Suprapubic skin (tissue), 4 donors: ENCODE measurements at regions not wholly inside any gene's neighbourhood (a gene's known extent, or its start where the extent isn't known, plus 50 kb on each side); places are given as distances from the start of the nearest gene placed in this dataset.
"Not testable (repeated sequence)": the region's sequence is repeated elsewhere in the genome, so short reads cannot be mapped to it uniquely, and the experiment has no call there.

Experiments
- DNase-seq, 2 donors: peaks; one replicate each; pipeline ENCODE4 v3.0.0-alpha.2; 2019; ENCODE audit warnings: low spot score in 2 of 2
- H3K27ac ChIP-seq: fragments of 200-600 bp; sonication (generic); one replicate; pipeline ENCODE4 v1.5.1; 2019
- H3K27me3 ChIP-seq: fragments of 200-600 bp; sonication (generic); one replicate; pipeline ENCODE4 v1.5.1; 2019
- H3K36me3 ChIP-seq: fragments of 200-600 bp; sonication (generic); one replicate; pipeline ENCODE4 v1.5.1; 2019
- H3K4me1 ChIP-seq: fragments of 200-600 bp; sonication (generic); one replicate; pipeline ENCODE4 v1.5.1; 2019
- H3K4me3 ChIP-seq: fragments of 200-600 bp; sonication (generic); one replicate; pipeline ENCODE4 v1.5.1; 2019; ENCODE audit warnings: mild to moderate bottlenecking
- H3K9me3 ChIP-seq: fragments of 200-600 bp; sonication (generic); one replicate; pipeline ENCODE4 v1.5.1; 2019
- CTCF ChIP-seq, 2 donors: fragments of 200-600 bp in 1 of 2; fragments of 450-650 bp in 1 of 2; sonication (generic) in 1 of 2; IDR thresholded peaks; one replicate each; pipeline ENCODE4 v1.5.1; 2016 to 2019; ENCODE audit warnings: antibody characterized with exemption in 2 of 2, mild to moderate bottlenecking in 1 of 2, moderate library complexity in 1 of 2
- EP300 ChIP-seq: sonication (generic); formaldehyde crosslinking; IDR thresholded peaks from one replicate; pipeline ENCODE4 v1.6.1; 2017; ENCODE audit warnings: antibody characterized with exemption
- POLR2A ChIP-seq, 2 donors: fragments of 450-650 bp; IDR thresholded peaks; one replicate each; pipeline ENCODE4 v1.6.1; 2017; ENCODE audit warnings: antibody characterized with exemption in 2 of 2, mild to moderate bottlenecking in 2 of 2, moderate library complexity in 2 of 2
- POLR2AphosphoS5 ChIP-seq, 3 donors: sonication (generic); formaldehyde crosslinking; IDR thresholded peaks; one replicate each; pipeline ENCODE4 v1.6.1; 2017; ENCODE audit warnings: antibody characterized with exemption in 3 of 3
- WGBS: methylation state at CpG from one replicate; pipeline ENCODE4 v1.1.5; 2018; 5-methylcytosine and 5-hydroxymethylcytosine counted together

- no peak overlapping the region for H3K27ac ChIP-seq
- H3K4me3 ChIP-seq = no peak overlapping the region
- peaks cover 19% of the 10 kb centered on the region for H3K27me3 ChIP-seq
- H3K9me3 ChIP-seq = no peaks in the 10 kb centered on the region
- no peak for DNase-seq
- TF ChIP-seq EP300 (no peak), POLR2AphosphoS5 (IDR thresholded peaks at IDR 0.05) (no peak), CTCF (IDR thresholded peaks at IDR 0.05) (no peak), POLR2A (IDR thresholded peaks at IDR 0.05) (no peak)
- H3K36me3 ChIP-seq = no peaks in the 10 kb centered on the region
- 64% methylated on average over 8 of the region's 8 CpGs for WGBS
- H3K4me1 ChIP-seq = no peaks in the 10 kb centered on the region
Measured at GRCh38 chr11:134844838-134845237, 432.8 kb upstream of the B3GAT1 start.

GRCh38 chr11:134843735-134844134 lies 431.7 kb upstream of the B3GAT1 start:
- DNase-seq = no peak

GRCh38 chr11:134843020-134843419 lies 431.0 kb upstream of the B3GAT1 start:
- H3K4me3 ChIP-seq = no peak overlapping the region
- TF ChIP-seq POLR2AphosphoS5 (IDR thresholded peaks at IDR 0.05) (no peak), POLR2A (IDR thresholded peaks at IDR 0.05) (no peak), EP300 (no peak), CTCF (IDR thresholded peaks at IDR 0.05) (no peak)
- H3K9me3 ChIP-seq = no peaks in the 10 kb centered on the region
- H3K36me3 ChIP-seq = no peaks in the 10 kb centered on the region
- WGBS = 96% methylated on average over 7 of the region's 8 CpGs
- no peaks in the 10 kb centered on the region for H3K4me1 ChIP-seq
- peaks cover 19% of the 10 kb centered on the region for H3K27me3 ChIP-seq
- H3K27ac ChIP-seq = no peak overlapping the region
- no peak for DNase-seq

More at GRCh38 chr11:134843735-134844134, 431.7 kb upstream of the B3GAT1 start:
- Histone ChIP-seq H3K9me3 (no peaks in the 10 kb centered on the region), H3K27me3 (peaks cover 19% of the 10 kb centered on the region), H3K4me3 (no peak overlapping the region), H3K4me1 (no peaks in the 10 kb centered on the region), H3K27ac (no peak overlapping the region), H3K36me3 (no peaks in the 10 kb centered on the region)
- no peak for TF ChIP-seq POLR2A (IDR thresholded peaks at IDR 0.05)
- no peak for TF ChIP-seq EP300
- TF ChIP-seq POLR2AphosphoS5 (IDR thresholded peaks at IDR 0.05) = no peak
- 84% methylated on average over 9 of the region's 9 CpGs for WGBS

- H3K36me3 ChIP-seq = no peaks in the 10 kb centered on the region
- H3K27me3 ChIP-seq = peaks cover 19% of the 10 kb centered on the region
- no peak for DNase-seq
- TF ChIP-seq POLR2A (IDR thresholded peaks at IDR 0.05) (no peak), EP300 (no peak), CTCF (IDR thresholded peaks at IDR 0.05) (no peak), POLR2AphosphoS5 (IDR thresholded peaks at IDR 0.05) (no peak)
- no peak overlapping the region for H3K27ac ChIP-seq
- H3K9me3 ChIP-seq = no peaks in the 10 kb centered on the region
- WGBS = 70% methylated on average over 4 of the region's 5 CpGs
- H3K4me1 ChIP-seq = no peaks in the 10 kb centered on the region
- H3K4me3 ChIP-seq = no peak overlapping the region
Measured at GRCh38 chr11:134841972-134842371, 429.9 kb upstream of the B3GAT1 start.

- no peak for DNase-seq
- Histone ChIP-seq H3K4me3 (no peak overlapping the region), H3K27me3 (peaks cover 19% of the 10 kb centered on the region), H3K36me3 (no peaks in the 10 kb centered on the region), H3K27ac (no peak overlapping the region), H3K9me3 (no peaks in the 10 kb centered on the region), H3K4me1 (no peaks in the 10 kb centered on the region)
- WGBS = 55% methylated on average over 5 of the region's 5 CpGs
- TF ChIP-seq CTCF (IDR thresholded peaks at IDR 0.05) = no peak
- TF ChIP-seq POLR2A (IDR thresholded peaks at IDR 0.05) = no peak
- no peak for TF ChIP-seq EP300
- TF ChIP-seq POLR2AphosphoS5 (IDR thresholded peaks at IDR 0.05) = no peak
Measured at GRCh38 chr11:134841411-134841810, 429.4 kb upstream of the B3GAT1 start.

- Histone ChIP-seq H3K4me3 (no peak overlapping the region), H3K27me3 (peaks cover 19% of the 10 kb centered on the region), H3K27ac (no peak overlapping the region), H3K36me3 (no peaks in the 10 kb centered on the region), H3K4me1 (no peaks in the 10 kb centered on the region), H3K9me3 (no peaks in the 10 kb centered on the region)
- no peak for DNase-seq
- WGBS = 89% methylated on average over 7 of the region's 7 CpGs
- TF ChIP-seq POLR2A (IDR thresholded peaks at IDR 0.05) (no peak), POLR2AphosphoS5 (IDR thresholded peaks at IDR 0.05) (no peak), CTCF (IDR thresholded peaks at IDR 0.05) (no peak), EP300 (no peak)
Measured at GRCh38 chr11:134840945-134841344, 428.9 kb upstream of the B3GAT1 start.

GRCh38 chr11:134840165-134840564 lies 428.1 kb upstream of the B3GAT1 start:
- H3K27me3 ChIP-seq = peaks cover 19% of the 10 kb centered on the region
- H3K4me1 ChIP-seq, DNase-seq, H3K9me3 ChIP-seq, H3K4me3 ChIP-seq, H3K27ac ChIP-seq, H3K36me3 ChIP-seq: not testable (repeated sequence)
- 59% methylated on average over 4 of the region's 4 CpGs for WGBS
